HCT116 (cell line): ENCODE measurements at regions not wholly inside any gene's neighbourhood (a gene's known extent, or its start where the extent isn't known, plus 50 kb on each side); places are given as distances from the start of the nearest gene placed in this dataset.

ENCODE experiments used
- ATAC-seq: fragments of 200-7000 bp; cut with Tn5 transposase; 2 replicates; pipeline ENCODE4 v1.9.1; 2020; ENCODE audit warnings: mild to moderate bottlenecking, moderate library complexity
- BruUV-seq: library from RNA; stranded (reverse); fragments of 400-500 nt; replicated peaks from 2 replicates; lab custom pipeline; 2021; lab: Mats Ljungman, UMichigan
- CTCF ChIA-PET: fragments of 300-600 bp; sonication (Branson Sonifier 250); formaldehyde crosslinking; loops from one replicate; lab custom pipeline; 2021; ENCODE audit warnings: antibody characterized with exemption; lab: Charles Lee
- POLR2A ChIA-PET: fragments of 300-600, 350-600 bp; sonication (Branson Sonifier 250); formaldehyde crosslinking; loops from one replicate; lab custom pipeline; 2021; ENCODE audit warnings: antibody characterized with exemption; lab: Charles Lee
- RAD21 ChIA-PET, 2 experiments: fragments of 300-600 bp; sonication (Branson Sonifier 250); formaldehyde crosslinking; loops; one replicate each; lab custom pipeline; 2023; ENCODE audit warnings: low total read pairs in 2 of 2; ENCODE audit not compliant: uncharacterized antibody in 2 of 2, unreplicated experiment in 2 of 2, low non-redundant PET in 1 of 2; lab: Charles Lee
- DNase-seq: peaks from one replicate; pipeline ENCODE4 v3.0.0-alpha.2; 2010; ENCODE audit warnings: low read depth, low spot score
- H2AFZ ChIP-seq: fragments of 200-600 bp; shearing (Covaris generic), sonication (generic); 2 replicates; pipeline ENCODE4 v1.6.1; 2017; ENCODE audit warnings: low read depth, mixed run types, mixed read lengths, antibody characterized with exemption, low read length; ENCODE audit not compliant: poor library complexity, severe bottlenecking
- H3K27ac ChIP-seq: 2 replicates; pipeline ENCODE4 v1.5.1; 2012; ENCODE audit warnings: low read depth, low read length
- H3K27me3 ChIP-seq: fragments of 200-600 bp; sonication (generic); 2 replicates; pipeline ENCODE4 v1.6.1; 2016; ENCODE audit warnings: mixed run types, low read length, mixed read lengths; ENCODE audit not compliant: insufficient read depth
- H3K36me3 ChIP-seq, 2 experiments: fragments of 200-500 bp in 1 of 2; fragments of 200-600 bp in 1 of 2; sonication (Bioruptor generic) in 1 of 2; sonication (generic) in 1 of 2; 2 replicates each; pipeline versions ENCODE4 v1.5.1 to v1.6.1; 2014 to 2016; ENCODE audit warnings: low read length in 2 of 2, inconsistent platforms in 1 of 2, mixed read lengths in 1 of 2, mixed run types in 1 of 2; ENCODE audit not compliant: insufficient read depth in 2 of 2, control insufficient read depth in 1 of 2
- H3K4me1 ChIP-seq, 2 experiments: fragments of 200-600 bp in 1 of 2; sonication (generic) in 1 of 2; 2 replicates each; pipeline versions ENCODE4 v1.5.1 to v1.6.1; 2012 to 2017; ENCODE audit warnings: low read length in 2 of 2, inconsistent platforms in 1 of 2, mild to moderate bottlenecking in 1 of 2, mixed read lengths in 1 of 2, mixed run types in 1 of 2, moderate library complexity in 1 of 2; ENCODE audit not compliant: insufficient read depth in 2 of 2, control insufficient read depth in 1 of 2
- H3K4me2 ChIP-seq: fragments of 200-600 bp; sonication (generic); 2 replicates; pipeline ENCODE4 v1.6.1; 2017; ENCODE audit warnings: mixed run types, low read length, mixed read lengths
- H3K4me3 ChIP-seq, 2 experiments: fragments of 200-600 bp in 1 of 2; sonication (generic) in 1 of 2; replicated peaks in 1 of 2; 2 replicates each; pipeline ENCODE4 v1.5.1; 2011 to 2016; ENCODE audit warnings: low read length in 2 of 2, control low read depth in 1 of 2, low read depth in 1 of 2, mild to moderate bottlenecking in 1 of 2, mixed read lengths in 1 of 2, mixed run types in 1 of 2
- H3K79me2 ChIP-seq: fragments of 200-600 bp; sonication (generic); 2 replicates; pipeline ENCODE4 v1.6.1; 2017; ENCODE audit warnings: mild to moderate bottlenecking, mixed run types, low read length, moderate library complexity, mixed read lengths; ENCODE audit not compliant: insufficient read depth
- H3K9ac ChIP-seq: fragments of 200-600 bp; sonication (generic); 2 replicates; pipeline ENCODE4 v1.6.1; 2016; ENCODE audit warnings: low read length, mixed read lengths
- H3K9me2 ChIP-seq: fragments of 200-600 bp; sonication (generic), shearing (Covaris generic); 2 replicates; pipeline ENCODE4 v1.6.1; 2017; ENCODE audit warnings: mixed run types, mild to moderate bottlenecking, moderate library complexity; ENCODE audit not compliant: insufficient read depth
- H3K9me3 ChIP-seq, 2 experiments: fragments of 200-500 bp in 1 of 2; fragments of 200-600 bp in 1 of 2; sonication (Bioruptor generic) in 1 of 2; sonication (generic) in 1 of 2; 2 replicates each; pipeline ENCODE4 v1.6.1; 2014 to 2017; ENCODE audit warnings: low read length in 2 of 2, mixed read lengths in 2 of 2, inconsistent platforms in 1 of 2, low read depth in 1 of 2, mild to moderate bottlenecking in 1 of 2, mixed run types in 1 of 2, moderate library complexity in 1 of 2; ENCODE audit not compliant: control insufficient read depth in 1 of 2, insufficient read depth in 1 of 2
- H4K20me1 ChIP-seq: fragments of 200-600 bp; sonication (generic), shearing (Covaris generic); 2 replicates; pipeline ENCODE4 v1.6.1; 2017; ENCODE audit warnings: mixed run types, mild to moderate bottlenecking, moderate library complexity; ENCODE audit not compliant: insufficient read depth
- CEBPB ChIP-seq: IDR thresholded peaks from 2 replicates; pipeline ENCODE4 v1.6.1; 2012; ENCODE audit warnings: low read depth
- CTCF ChIP-seq, 3 experiments: fragments of 200-600 bp in 1 of 3; sonication (generic) in 1 of 3; IDR thresholded peaks in 2 of 3; conservative IDR thresholded peaks in 1 of 3; 2 replicates each; pipeline ENCODE4 v1.5.1; 2012 to 2017; ENCODE audit warnings: low read depth in 2 of 3, low read length in 2 of 3, antibody characterized with exemption in 1 of 3, borderline replicate concordance in 1 of 3, control low read depth in 1 of 3, mild to moderate bottlenecking in 1 of 3, mixed read lengths in 1 of 3, mixed run types in 1 of 3, moderate library complexity in 1 of 3; ENCODE audit not compliant: insufficient read depth in 1 of 3
- EGR1 ChIP-seq: IDR thresholded peaks from 2 replicates; pipeline ENCODE4 v1.6.1; 2012; ENCODE audit warnings: low read depth
- ELF1 ChIP-seq: IDR thresholded peaks from 2 replicates; pipeline ENCODE4 v1.6.1; 2012; ENCODE audit warnings: low read depth, borderline replicate concordance
- FOSL1 ChIP-seq: IDR thresholded peaks from 2 replicates; pipeline ENCODE4 v1.6.1; 2012; ENCODE audit warnings: low read depth
- JUND ChIP-seq: IDR thresholded peaks from 2 replicates; pipeline ENCODE4 v1.6.1; 2012
- MAX ChIP-seq: IDR thresholded peaks from 2 replicates; pipeline ENCODE4 v1.6.1; 2012
- POLR2A ChIP-seq: IDR thresholded peaks from 2 replicates; pipeline ENCODE4 v1.7.0; 2011; ENCODE audit warnings: borderline replicate concordance; ENCODE audit not compliant: insufficient read depth, insufficient read length; ENCODE audit errors: extremely low read depth
- POLR2AphosphoS5 ChIP-seq: IDR thresholded peaks from 2 replicates; pipeline ENCODE4 v1.6.1; 2011; ENCODE audit warnings: mild to moderate bottlenecking, low read depth, low read length, moderate library complexity
- RAD21 ChIP-seq: IDR thresholded peaks from 2 replicates; pipeline ENCODE4 v1.6.1; 2012; ENCODE audit warnings: low read depth, mild to moderate bottlenecking
- SP1 ChIP-seq: IDR thresholded peaks from 2 replicates; pipeline ENCODE4 v1.6.1; 2012; ENCODE audit warnings: low read depth
- SRF ChIP-seq: IDR thresholded peaks from 2 replicates; pipeline ENCODE4 v1.6.1; 2012; ENCODE audit warnings: low read depth
- TCF7L2 ChIP-seq: IDR thresholded peaks from 2 replicates; pipeline ENCODE4 v1.7.0; 2011; ENCODE audit warnings: borderline replicate concordance, inconsistent platforms; ENCODE audit not compliant: insufficient read depth, insufficient read length; ENCODE audit errors: extremely low read depth
- YY1 ChIP-seq: IDR thresholded peaks from 2 replicates; pipeline ENCODE4 v1.6.1; 2011; ENCODE audit warnings: low read length, low read depth, moderate library complexity, mild to moderate bottlenecking; ENCODE audit not compliant: insufficient replicate concordance; ENCODE audit errors: extremely low read depth
- ZFX ChIP-seq: fragments of 450-650 bp; IDR thresholded peaks from 2 replicates; pipeline ENCODE4 v1.6.1; 2017
- ZNF274 ChIP-seq: fragments of 200-500 bp; sonication (Bioruptor generic); IDR thresholded peaks from 2 replicates; pipeline ENCODE4 v1.6.1; 2014; ENCODE audit warnings: mild to moderate bottlenecking, low read depth, low read length, inconsistent platforms
- intact Hi-C: fragments of 100-400 bp; cut with micrococcal nuclease; formaldehyde crosslinking; loops from 2 replicates; pipeline ENCODE4 v1.10.0; 2022
- TF ChIP-seq, protein P1 (sequence below): IDR thresholded peaks from 2 replicates; pipeline ENCODE4 v1.6.1; 2012; ENCODE audit warnings: low read depth
- TF ChIP-seq, protein P2 (sequence below): IDR thresholded peaks from 2 replicates; pipeline ENCODE4 v1.6.1; 2012
- TF ChIP-seq, protein P3 (sequence below): IDR thresholded peaks from 2 replicates; pipeline ENCODE4 v1.6.1; 2011; ENCODE audit warnings: mild to moderate bottlenecking, low read length, moderate library complexity; ENCODE audit not compliant: insufficient replicate concordance; ENCODE audit errors: extremely low read depth

DNA sequence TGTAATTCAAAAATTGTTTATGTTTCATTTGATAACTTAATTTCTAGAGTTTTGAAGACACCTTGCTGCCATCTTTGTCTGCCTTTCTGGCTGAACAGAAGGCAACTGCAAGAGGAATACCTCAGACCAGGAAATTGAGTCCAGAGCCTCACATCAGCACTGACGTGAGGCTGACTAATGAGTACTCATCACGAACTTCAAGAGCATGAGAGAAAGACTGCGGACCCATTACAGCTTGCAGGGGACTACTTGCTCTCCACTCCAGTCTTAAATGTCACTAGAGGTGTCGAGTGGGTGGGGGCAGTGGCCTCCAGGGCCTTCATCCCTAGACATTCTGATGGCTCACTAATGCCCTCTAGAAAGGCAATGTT lies 109.5 kb upstream of the SSTR4 start (continued):
- no peak for TF ChIP-seq CTCF (IDR thresholded peaks at IDR 0.05 in 2 of 3, conservative IDR thresholded peaks at IDR 0.05 in 1 of 3; ENCODE audit: borderline replicate concordance in 1 of 3, insufficient read depth in 1 of 3, low read depth in 2 of 3, low read length in 2 of 3)
- no peak for TF ChIP-seq POLR2A
- no peak for TF ChIP-seq TCF7L2
- no peak for TF ChIP-seq RAD21
- no peak for TF ChIP-seq POLR2AphosphoS5

GRCh38 chr20:22927537-22927936 lies 107.6 kb upstream of the SSTR4 start:
- H3K4me2 ChIP-seq = no peak overlapping the region
- no peaks in the 10 kb centered on the region for H3K9me2 ChIP-seq
- no peak overlapping the region for H3K9ac ChIP-seq
- no peaks in the 10 kb centered on the region for H3K9me3 ChIP-seq
- ChIA-PET POLR2A (no interaction called here), CTCF (no interaction called here), RAD21 (no interaction called here)
- intact Hi-C loops = no loop called here
- H3K27ac ChIP-seq = no peak overlapping the region
- ATAC-seq (no peak), DNase-seq (no peak)
- H3K4me3 ChIP-seq = no peak overlapping the region
- BruUV-seq = no TSS peak
- no peaks in the 10 kb centered on the region for H3K36me3 ChIP-seq
- no peaks in the 10 kb centered on the region for H3K4me1 ChIP-seq
- no peak overlapping the region for H2AFZ ChIP-seq
- no peaks in the 10 kb centered on the region for H3K79me2 ChIP-seq
- H4K20me1 ChIP-seq = no peaks in the 10 kb centered on the region
- peaks cover 69% of the 10 kb centered on the region for H3K27me3 ChIP-seq
- TF ChIP-seq, protein P1, sequence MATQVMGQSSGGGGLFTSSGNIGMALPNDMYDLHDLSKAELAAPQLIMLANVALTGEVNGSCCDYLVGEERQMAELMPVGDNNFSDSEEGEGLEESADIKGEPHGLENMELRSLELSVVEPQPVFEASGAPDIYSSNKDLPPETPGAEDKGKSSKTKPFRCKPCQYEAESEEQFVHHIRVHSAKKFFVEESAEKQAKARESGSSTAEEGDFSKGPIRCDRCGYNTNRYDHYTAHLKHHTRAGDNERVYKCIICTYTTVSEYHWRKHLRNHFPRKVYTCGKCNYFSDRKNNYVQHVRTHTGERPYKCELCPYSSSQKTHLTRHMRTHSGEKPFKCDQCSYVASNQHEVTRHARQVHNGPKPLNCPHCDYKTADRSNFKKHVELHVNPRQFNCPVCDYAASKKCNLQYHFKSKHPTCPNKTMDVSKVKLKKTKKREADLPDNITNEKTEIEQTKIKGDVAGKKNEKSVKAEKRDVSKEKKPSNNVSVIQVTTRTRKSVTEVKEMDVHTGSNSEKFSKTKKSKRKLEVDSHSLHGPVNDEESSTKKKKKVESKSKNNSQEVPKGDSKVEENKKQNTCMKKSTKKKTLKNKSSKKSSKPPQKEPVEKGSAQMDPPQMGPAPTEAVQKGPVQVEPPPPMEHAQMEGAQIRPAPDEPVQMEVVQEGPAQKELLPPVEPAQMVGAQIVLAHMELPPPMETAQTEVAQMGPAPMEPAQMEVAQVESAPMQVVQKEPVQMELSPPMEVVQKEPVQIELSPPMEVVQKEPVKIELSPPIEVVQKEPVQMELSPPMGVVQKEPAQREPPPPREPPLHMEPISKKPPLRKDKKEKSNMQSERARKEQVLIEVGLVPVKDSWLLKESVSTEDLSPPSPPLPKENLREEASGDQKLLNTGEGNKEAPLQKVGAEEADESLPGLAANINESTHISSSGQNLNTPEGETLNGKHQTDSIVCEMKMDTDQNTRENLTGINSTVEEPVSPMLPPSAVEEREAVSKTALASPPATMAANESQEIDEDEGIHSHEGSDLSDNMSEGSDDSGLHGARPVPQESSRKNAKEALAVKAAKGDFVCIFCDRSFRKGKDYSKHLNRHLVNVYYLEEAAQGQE = no peak
- TF ChIP-seq POLR2A (no peak), ELF1 (no peak), YY1 (no peak), FOSL1 (no peak), TCF7L2 (no peak), EGR1 (no peak), JUND (no peak), SRF (no peak), CEBPB (no peak), MAX (no peak), ZFX (no peak), ZNF274 (no peak), POLR2AphosphoS5 (no peak), SP1 (no peak)
- TF ChIP-seq, protein P2, sequence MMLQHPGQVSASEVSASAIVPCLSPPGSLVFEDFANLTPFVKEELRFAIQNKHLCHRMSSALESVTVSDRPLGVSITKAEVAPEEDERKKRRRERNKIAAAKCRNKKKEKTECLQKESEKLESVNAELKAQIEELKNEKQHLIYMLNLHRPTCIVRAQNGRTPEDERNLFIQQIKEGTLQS = no peak
- TF ChIP-seq, protein P3, sequence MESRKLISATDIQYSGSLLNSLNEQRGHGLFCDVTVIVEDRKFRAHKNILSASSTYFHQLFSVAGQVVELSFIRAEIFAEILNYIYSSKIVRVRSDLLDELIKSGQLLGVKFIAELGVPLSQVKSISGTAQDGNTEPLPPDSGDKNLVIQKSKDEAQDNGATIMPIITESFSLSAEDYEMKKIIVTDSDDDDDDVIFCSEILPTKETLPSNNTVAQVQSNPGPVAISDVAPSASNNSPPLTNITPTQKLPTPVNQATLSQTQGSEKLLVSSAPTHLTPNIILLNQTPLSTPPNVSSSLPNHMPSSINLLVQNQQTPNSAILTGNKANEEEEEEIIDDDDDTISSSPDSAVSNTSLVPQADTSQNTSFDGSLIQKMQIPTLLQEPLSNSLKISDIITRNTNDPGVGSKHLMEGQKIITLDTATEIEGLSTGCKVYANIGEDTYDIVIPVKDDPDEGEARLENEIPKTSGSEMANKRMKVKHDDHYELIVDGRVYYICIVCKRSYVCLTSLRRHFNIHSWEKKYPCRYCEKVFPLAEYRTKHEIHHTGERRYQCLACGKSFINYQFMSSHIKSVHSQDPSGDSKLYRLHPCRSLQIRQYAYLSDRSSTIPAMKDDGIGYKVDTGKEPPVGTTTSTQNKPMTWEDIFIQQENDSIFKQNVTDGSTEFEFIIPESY = no peak
